ENCODE measurements at regions not wholly inside any gene's neighbourhood (a gene's known extent, or its start where the extent isn't known, plus 50 kb on each side); places are given as distances from the start of the nearest gene placed in this dataset.

DNA sequence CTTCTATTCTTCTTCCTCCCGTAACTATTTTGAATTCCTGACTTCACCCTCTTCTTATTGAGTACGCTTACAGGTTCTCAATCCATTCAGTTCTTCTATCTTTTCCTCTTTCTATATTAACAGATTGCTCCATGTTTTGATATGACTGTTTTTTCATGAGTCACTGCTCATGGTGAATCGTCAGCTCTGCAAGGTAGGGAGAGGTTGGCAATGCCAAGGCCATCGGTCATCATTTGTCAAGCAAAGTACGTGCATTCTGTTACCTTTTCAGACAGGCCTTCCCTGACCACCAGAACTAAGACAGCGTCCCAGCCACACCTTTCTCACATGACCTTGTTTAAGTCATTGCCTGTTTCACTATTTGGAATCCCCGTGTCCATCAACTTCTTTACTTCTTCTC, 1001.9 kb upstream of the SORCS1 start:
- no TSS peak for BruUV-seq (replicated peaks)
- Histone ChIP-seq H3K9me2 (ENCODE audit: insufficient read depth, low read length) (no peaks in the 10 kb centered on the region), H4K20me1 (ENCODE audit: insufficient read depth, low read length) (no peaks in the 10 kb centered on the region), H3K4me1 (ENCODE audit: insufficient read depth, low read length, poor library complexity, severe bottlenecking) (no peaks in the 10 kb centered on the region), H3K4me3 (ENCODE audit: low read depth, low read length, poor library complexity, severe bottlenecking) (no peak overlapping the region), H3K27ac (ENCODE audit: low read depth, low read length, poor library complexity, severe bottlenecking) (no peak overlapping the region), H3K9me3 (ENCODE audit: low read length) (no peaks in the 10 kb centered on the region), H3K4me2 (ENCODE audit: low read length) (no peak overlapping the region), H3K79me2 (ENCODE audit: insufficient read depth, low read depth, low read length) (no peaks in the 10 kb centered on the region), H3K36me3 (ENCODE audit: insufficient read depth, low read length) (no peaks in the 10 kb centered on the region), H2AFZ (ENCODE audit: low read length) (no peak overlapping the region)
- intact Hi-C loops (cut with micrococcal nuclease; ENCODE audit: unreplicated experiment): no loop called here
- TF ChIP-seq, protein P1, sequence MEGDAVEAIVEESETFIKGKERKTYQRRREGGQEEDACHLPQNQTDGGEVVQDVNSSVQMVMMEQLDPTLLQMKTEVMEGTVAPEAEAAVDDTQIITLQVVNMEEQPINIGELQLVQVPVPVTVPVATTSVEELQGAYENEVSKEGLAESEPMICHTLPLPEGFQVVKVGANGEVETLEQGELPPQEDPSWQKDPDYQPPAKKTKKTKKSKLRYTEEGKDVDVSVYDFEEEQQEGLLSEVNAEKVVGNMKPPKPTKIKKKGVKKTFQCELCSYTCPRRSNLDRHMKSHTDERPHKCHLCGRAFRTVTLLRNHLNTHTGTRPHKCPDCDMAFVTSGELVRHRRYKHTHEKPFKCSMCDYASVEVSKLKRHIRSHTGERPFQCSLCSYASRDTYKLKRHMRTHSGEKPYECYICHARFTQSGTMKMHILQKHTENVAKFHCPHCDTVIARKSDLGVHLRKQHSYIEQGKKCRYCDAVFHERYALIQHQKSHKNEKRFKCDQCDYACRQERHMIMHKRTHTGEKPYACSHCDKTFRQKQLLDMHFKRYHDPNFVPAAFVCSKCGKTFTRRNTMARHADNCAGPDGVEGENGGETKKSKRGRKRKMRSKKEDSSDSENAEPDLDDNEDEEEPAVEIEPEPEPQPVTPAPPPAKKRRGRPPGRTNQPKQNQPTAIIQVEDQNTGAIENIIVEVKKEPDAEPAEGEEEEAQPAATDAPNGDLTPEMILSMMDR (conservative IDR thresholded peaks at IDR 0.05; ENCODE audit: low read length): no peak
- TF ChIP-seq EZH2phosphoT487 (IDR thresholded peaks at IDR 0.05; ENCODE audit: borderline replicate concordance, low read depth, low read length): no peak
- CTCF ChIA-PET (ENCODE audit: unreplicated experiment): no interaction called here
- POLR2A ChIA-PET: interaction anchor here (0.5 kb wide), 1 partner anchor 38 kb away, joined by 4 read pairs; no protein-coding TSS in a partner anchor
- DNase-seq (ENCODE audit: low spot score): no peak

DNA sequence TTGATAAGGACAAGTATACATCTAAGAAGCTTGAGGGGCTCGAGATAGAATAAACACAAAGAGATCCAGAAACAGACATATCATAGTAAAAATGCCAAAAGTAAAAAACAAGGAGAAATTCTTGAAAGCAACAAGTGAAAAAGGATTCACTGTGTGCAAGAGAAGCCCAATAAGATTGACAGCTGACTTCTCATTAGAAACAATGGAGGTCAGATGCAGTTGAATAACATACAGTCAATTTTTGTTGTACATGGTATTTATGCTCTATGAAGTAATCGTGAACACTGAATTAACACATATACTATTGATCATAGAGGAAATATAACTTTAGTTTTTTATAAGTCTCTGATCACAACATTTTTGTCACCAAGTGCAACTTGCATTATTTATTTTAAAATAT, 982.8 kb upstream of the SORCS1 start:
- Histone ChIP-seq H3K9me3 (ENCODE audit: low read length) (no peaks in the 10 kb centered on the region), H2AFZ (ENCODE audit: low read length) (no peak overlapping the region), H3K4me3 (ENCODE audit: low read depth, low read length, poor library complexity, severe bottlenecking) (no peak overlapping the region), H4K20me1 (ENCODE audit: insufficient read depth, low read length) (no peaks in the 10 kb centered on the region), H3K79me2 (ENCODE audit: insufficient read depth, low read depth, low read length) (no peaks in the 10 kb centered on the region), H3K4me1 (ENCODE audit: insufficient read depth, low read length, poor library complexity, severe bottlenecking) (no peaks in the 10 kb centered on the region), H3K36me3 (ENCODE audit: insufficient read depth, low read length) (no peaks in the 10 kb centered on the region), H3K9me2 (ENCODE audit: insufficient read depth, low read length) (no peaks in the 10 kb centered on the region), H3K4me2 (ENCODE audit: low read length) (no peak overlapping the region), H3K27ac (ENCODE audit: low read depth, low read length, poor library complexity, severe bottlenecking) (no peak overlapping the region)
- ChIA-PET CTCF (ENCODE audit: unreplicated experiment) (no interaction called here), POLR2A (no interaction called here)
- intact Hi-C loops (cut with micrococcal nuclease; ENCODE audit: unreplicated experiment): no loop called here
- TF ChIP-seq, protein P1 (conservative IDR thresholded peaks at IDR 0.05; ENCODE audit: low read length): no peak
- no peak for TF ChIP-seq EZH2phosphoT487 (IDR thresholded peaks at IDR 0.05; ENCODE audit: borderline replicate concordance, low read depth, low read length)
- DNase-seq (ENCODE audit: low spot score): no peak
- no TSS peak for BruUV-seq (replicated peaks)

DNA sequence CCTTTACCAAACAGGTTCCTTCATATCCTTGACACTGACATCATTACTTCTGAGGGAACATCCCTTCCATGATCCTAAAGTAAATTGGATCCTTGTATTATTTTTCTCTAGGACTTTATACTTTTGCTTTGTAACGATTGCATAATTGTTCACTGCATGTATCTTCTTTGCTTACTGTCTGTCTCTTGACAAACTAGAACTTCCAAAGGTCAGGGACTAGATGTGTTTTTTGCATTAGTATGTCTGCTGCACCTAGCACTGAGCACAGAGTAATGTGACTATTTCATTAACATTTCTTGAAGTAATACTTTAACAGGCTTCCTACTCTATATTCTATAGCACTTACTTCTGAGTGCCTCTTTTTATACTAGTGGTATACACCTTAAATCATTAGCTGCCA, 976.6 kb upstream of the SORCS1 start:
- no peak overlapping the region for H3K4me2 ChIP-seq (ENCODE audit: low read length)
- H3K79me2 ChIP-seq (ENCODE audit: insufficient read depth, low read depth, low read length): no peaks in the 10 kb centered on the region
- no peak for TF ChIP-seq EZH2phosphoT487 (IDR thresholded peaks at IDR 0.05; ENCODE audit: borderline replicate concordance, low read depth, low read length)
- TF ChIP-seq, protein P1 (conservative IDR thresholded peaks at IDR 0.05; ENCODE audit: low read length): no peak
- H3K9me2 ChIP-seq (ENCODE audit: insufficient read depth, low read length): no peaks in the 10 kb centered on the region
- no peaks in the 10 kb centered on the region for H3K9me3 ChIP-seq (ENCODE audit: low read length)
- no TSS peak for BruUV-seq (replicated peaks)
- H3K4me3 ChIP-seq (ENCODE audit: low read depth, low read length, poor library complexity, severe bottlenecking): no peak overlapping the region
- intact Hi-C loops (cut with micrococcal nuclease; ENCODE audit: unreplicated experiment): no loop called here
- H4K20me1 ChIP-seq (ENCODE audit: insufficient read depth, low read length): no peaks in the 10 kb centered on the region
- H3K4me1 ChIP-seq (ENCODE audit: insufficient read depth, low read length, poor library complexity, severe bottlenecking): no peaks in the 10 kb centered on the region
- ChIA-PET CTCF (ENCODE audit: unreplicated experiment) (no interaction called here), POLR2A (no interaction called here)
- DNase-seq (ENCODE audit: low spot score): no peak
- no peaks in the 10 kb centered on the region for H3K36me3 ChIP-seq (ENCODE audit: insufficient read depth, low read length)
- no peak overlapping the region for H2AFZ ChIP-seq (ENCODE audit: low read length)
- H3K27ac ChIP-seq (ENCODE audit: low read depth, low read length, poor library complexity, severe bottlenecking): no peak overlapping the region

All from OCI-LY7 (cell line).